GM12878 (cell line): ENCODE measurements at regions not wholly inside any gene's neighbourhood (a gene's known extent, or its start where the extent isn't known, plus 50 kb on each side); places are given as distances from the start of the nearest gene placed in this dataset.

Source experiments
- ATAC-seq: fragments of 200-7000 bp; cut with Tn5 transposase; 3 replicates; pipeline ENCODE4 v1.9.1; 2020; ENCODE audit warnings: mild to moderate bottlenecking, moderate library complexity
- BruUV-seq: library from RNA; stranded (reverse); fragments of 400-500 nt; replicated peaks from 2 replicates; lab custom pipeline; 2021; lab: Mats Ljungman, UMichigan
- CTCF ChIA-PET: fragments of 300-600 bp; sonication (Branson Sonifier 250); formaldehyde crosslinking; extraction: SDS; loops from one replicate; lab custom pipeline; 2021; ENCODE audit warnings: inconsistent platforms; lab: Yijun Ruan, JAX
- POLR2A ChIA-PET: fragments of 350-600 bp; formaldehyde crosslinking; extraction: SDS; loops from one replicate; lab custom pipeline; 2021; ENCODE audit warnings: inconsistent platforms; lab: Charles Lee
- RAD21 ChIA-PET: fragments of 300-600 bp; sonication (Branson Sonifier 250); formaldehyde crosslinking; loops from one replicate; lab custom pipeline; 2023; ENCODE audit warnings: antibody characterized with exemption; ENCODE audit not compliant: unreplicated experiment; lab: Charles Lee
- SMC1A ChIA-PET: fragments of 300-600 bp; sonication (Branson Sonifier 250); formaldehyde crosslinking; loops from one replicate; lab custom pipeline; 2023; ENCODE audit not compliant: unreplicated experiment, uncharacterized antibody; lab: Charles Lee
- DNase-seq: peaks from one replicate; pipeline ENCODE4 v3.0.0-alpha.2; 2011; ENCODE audit warnings: low read depth, low spot score
- FAIRE-seq: peaks from 3 replicates; lab custom pipeline; 2011; peaks lifted over from hg19 to GRCh38; lab: Jason Lieb, UNC
- H2AFZ ChIP-seq: 2 replicates; pipeline ENCODE4 v1.6.0; 2011; ENCODE audit warnings: low read depth, low read length, control low read depth; ENCODE audit not compliant: control insufficient read depth
- H3K27ac ChIP-seq: 2 replicates; pipeline ENCODE4 v1.5.1; 2011; ENCODE audit warnings: control low read depth; ENCODE audit not compliant: control insufficient read depth, insufficient read depth
- H3K27me3 ChIP-seq, 2 experiments: replicated peaks in 1 of 2; 2 replicates each; pipeline versions ENCODE4 v1.6.0 to v1.6.1; 2011; ENCODE audit warnings: low read length in 1 of 2; ENCODE audit not compliant: control insufficient read depth in 2 of 2, insufficient read depth in 2 of 2
- H3K36me3 ChIP-seq, 2 experiments: 2 replicates each; pipeline ENCODE4 v1.5.1; 2011; ENCODE audit warnings: low read length in 1 of 2; ENCODE audit not compliant: control insufficient read depth in 2 of 2, insufficient read depth in 2 of 2
- H3K4me1 ChIP-seq: 2 replicates; pipeline ENCODE4 v1.6.1; 2011; ENCODE audit warnings: mild to moderate bottlenecking, low read length, moderate library complexity, mixed read lengths; ENCODE audit not compliant: control insufficient read depth, insufficient read depth
- H3K4me2 ChIP-seq: 2 replicates; pipeline ENCODE4 v1.6.0; 2011; ENCODE audit warnings: control low read depth; ENCODE audit not compliant: control insufficient read depth, insufficient read depth
- H3K4me3 ChIP-seq: fragments of 200-600 bp; sonication (generic); 2 replicates; pipeline ENCODE4 v1.5.1; 2016
- H3K79me2 ChIP-seq: 2 replicates; pipeline ENCODE4 v1.6.0; 2011; ENCODE audit warnings: low read length; ENCODE audit not compliant: control insufficient read depth, insufficient read depth
- H3K9ac ChIP-seq: 2 replicates; pipeline ENCODE4 v1.8.0; 2011; ENCODE audit warnings: low read length, control low read depth, mixed read lengths; ENCODE audit not compliant: control insufficient read depth, insufficient read depth
- H3K9me3 ChIP-seq: replicated peaks from 3 replicates; pipeline ENCODE4 v1.5.1; 2011; ENCODE audit warnings: mild to moderate bottlenecking, low read length; ENCODE audit not compliant: control insufficient read depth, insufficient read depth
- H4K20me1 ChIP-seq: 2 replicates; pipeline ENCODE4 v1.6.0; 2011; ENCODE audit not compliant: control insufficient read depth, insufficient read depth
- MTA3 ChIP-seq: IDR thresholded peaks from 2 replicates; pipeline ENCODE4 v1.6.1; 2012; ENCODE audit warnings: low read length, inconsistent platforms, borderline replicate concordance
- NFXL1 ChIP-seq: fragments of 450-650 bp; IDR thresholded peaks from 2 replicates; pipeline ENCODE4 v1.6.1; 2017; ENCODE audit warnings: antibody characterized with exemption, mild to moderate bottlenecking, borderline replicate concordance
- SMAD1 ChIP-seq: fragments of 450-650 bp; IDR thresholded peaks from 2 replicates; pipeline ENCODE4 v1.6.1; 2018; ENCODE audit warnings: mild to moderate bottlenecking, low read depth; ENCODE audit not compliant: partially characterized antibody
- SPI1 ChIP-seq: IDR thresholded peaks from 2 replicates; pipeline ENCODE4 v1.6.1; 2011; ENCODE audit warnings: low read depth, mild to moderate bottlenecking, low read length, moderate library complexity, borderline replicate concordance; ENCODE audit not compliant: insufficient read depth
- ZBTB33 ChIP-seq: fragments of 450-650 bp; IDR thresholded peaks from 2 replicates; pipeline ENCODE4 v1.6.1; 2017; ENCODE audit warnings: mild to moderate bottlenecking
- ZNF274 ChIP-seq: IDR thresholded peaks from one replicate; pipeline ENCODE4 v1.8.0; 2011; ENCODE audit not compliant: insufficient read length, insufficient read depth
- ZNF687 ChIP-seq: fragments of 450-650 bp; IDR thresholded peaks from 2 replicates; pipeline ENCODE4 v1.6.1; 2017; ENCODE audit warnings: mild to moderate bottlenecking, moderate library complexity
- WGBS: methylation state at CpG from one replicate; pipeline ENCODE4 v1.1.6; 2016; ENCODE audit warnings: low lambda C conversion rate; ENCODE audit not compliant: insufficient replicate concordance, insufficient coverage; ENCODE audit errors: missing lambda C conversion rate; 5-methylcytosine and 5-hydroxymethylcytosine counted together
- in situ Hi-C: fragments of 300-500 bp; cut with MboI; formaldehyde crosslinking; loops from 9 replicates; pipeline ENCODE4 v1.14.3; 2018; ENCODE audit warnings: mixed read lengths
- intact Hi-C: fragments of 100-400 bp; cut with micrococcal nuclease; formaldehyde crosslinking; loops from one replicate; pipeline ENCODE4 v1.14.2; 2022; ENCODE audit not compliant: unreplicated experiment
- TF ChIP-seq, protein P1 (sequence below): fragments of 450-650 bp; IDR thresholded peaks from 2 replicates; pipeline ENCODE4 v1.6.1; 2016; ENCODE audit warnings: mild to moderate bottlenecking, moderate library complexity, borderline replicate concordance
- TF ChIP-seq, protein P2 (sequence below): fragments of 450-650 bp; IDR thresholded peaks from 2 replicates; pipeline ENCODE4 v1.6.1; 2017; ENCODE audit warnings: mild to moderate bottlenecking, moderate library complexity

- Histone ChIP-seq H3K79me2 (no peaks in the 10 kb centered on the region), H3K4me2 (no peak overlapping the region), H3K27ac (no peak overlapping the region), H3K36me3 (no peaks in the 10 kb centered on the region), H3K4me1 (no peaks in the 10 kb centered on the region), H3K4me3 (no peak overlapping the region), H4K20me1 (no peaks in the 10 kb centered on the region), H2AFZ (no peak overlapping the region)
- ATAC-seq (no peak), FAIRE-seq (no peak)
- SMC1A ChIA-PET, result no interaction called here
- 0% methylated on average over 3 of the region's 3 CpGs for WGBS
- POLR2A ChIA-PET, result no interaction called here
- no TSS peak for BruUV-seq
- in situ Hi-C loops, result no loop called here
- TF ChIP-seq, protein P1, sequence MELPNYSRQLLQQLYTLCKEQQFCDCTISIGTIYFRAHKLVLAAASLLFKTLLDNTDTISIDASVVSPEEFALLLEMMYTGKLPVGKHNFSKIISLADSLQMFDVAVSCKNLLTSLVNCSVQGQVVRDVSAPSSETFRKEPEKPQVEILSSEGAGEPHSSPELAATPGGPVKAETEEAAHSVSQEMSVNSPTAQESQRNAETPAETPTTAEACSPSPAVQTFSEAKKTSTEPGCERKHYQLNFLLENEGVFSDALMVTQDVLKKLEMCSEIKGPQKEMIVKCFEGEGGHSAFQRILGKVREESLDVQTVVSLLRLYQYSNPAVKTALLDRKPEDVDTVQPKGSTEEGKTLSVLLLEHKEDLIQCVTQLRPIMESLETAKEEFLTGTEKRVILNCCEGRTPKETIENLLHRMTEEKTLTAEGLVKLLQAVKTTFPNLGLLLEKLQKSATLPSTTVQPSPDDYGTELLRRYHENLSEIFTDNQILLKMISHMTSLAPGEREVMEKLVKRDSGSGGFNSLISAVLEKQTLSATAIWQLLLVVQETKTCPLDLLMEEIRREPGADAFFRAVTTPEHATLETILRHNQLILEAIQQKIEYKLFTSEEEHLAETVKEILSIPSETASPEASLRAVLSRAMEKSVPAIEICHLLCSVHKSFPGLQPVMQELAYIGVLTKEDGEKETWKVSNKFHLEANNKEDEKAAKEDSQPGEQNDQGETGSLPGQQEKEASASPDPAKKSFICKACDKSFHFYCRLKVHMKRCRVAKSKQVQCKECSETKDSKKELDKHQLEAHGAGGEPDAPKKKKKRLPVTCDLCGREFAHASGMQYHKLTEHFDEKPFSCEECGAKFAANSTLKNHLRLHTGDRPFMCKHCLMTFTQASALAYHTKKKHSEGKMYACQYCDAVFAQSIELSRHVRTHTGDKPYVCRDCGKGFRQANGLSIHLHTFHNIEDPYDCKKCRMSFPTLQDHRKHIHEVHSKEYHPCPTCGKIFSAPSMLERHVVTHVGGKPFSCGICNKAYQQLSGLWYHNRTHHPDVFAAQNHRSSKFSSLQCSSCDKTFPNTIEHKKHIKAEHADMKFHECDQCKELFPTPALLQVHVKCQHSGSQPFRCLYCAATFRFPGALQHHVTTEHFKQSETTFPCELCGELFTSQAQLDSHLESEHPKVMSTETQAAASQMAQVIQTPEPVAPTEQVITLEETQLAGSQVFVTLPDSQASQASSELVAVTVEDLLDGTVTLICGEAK, result no peak
- no peak for TF ChIP-seq SMAD1
- no peak for TF ChIP-seq ZNF687
- TF ChIP-seq MTA3, result no peak
- TF ChIP-seq, protein P2, sequence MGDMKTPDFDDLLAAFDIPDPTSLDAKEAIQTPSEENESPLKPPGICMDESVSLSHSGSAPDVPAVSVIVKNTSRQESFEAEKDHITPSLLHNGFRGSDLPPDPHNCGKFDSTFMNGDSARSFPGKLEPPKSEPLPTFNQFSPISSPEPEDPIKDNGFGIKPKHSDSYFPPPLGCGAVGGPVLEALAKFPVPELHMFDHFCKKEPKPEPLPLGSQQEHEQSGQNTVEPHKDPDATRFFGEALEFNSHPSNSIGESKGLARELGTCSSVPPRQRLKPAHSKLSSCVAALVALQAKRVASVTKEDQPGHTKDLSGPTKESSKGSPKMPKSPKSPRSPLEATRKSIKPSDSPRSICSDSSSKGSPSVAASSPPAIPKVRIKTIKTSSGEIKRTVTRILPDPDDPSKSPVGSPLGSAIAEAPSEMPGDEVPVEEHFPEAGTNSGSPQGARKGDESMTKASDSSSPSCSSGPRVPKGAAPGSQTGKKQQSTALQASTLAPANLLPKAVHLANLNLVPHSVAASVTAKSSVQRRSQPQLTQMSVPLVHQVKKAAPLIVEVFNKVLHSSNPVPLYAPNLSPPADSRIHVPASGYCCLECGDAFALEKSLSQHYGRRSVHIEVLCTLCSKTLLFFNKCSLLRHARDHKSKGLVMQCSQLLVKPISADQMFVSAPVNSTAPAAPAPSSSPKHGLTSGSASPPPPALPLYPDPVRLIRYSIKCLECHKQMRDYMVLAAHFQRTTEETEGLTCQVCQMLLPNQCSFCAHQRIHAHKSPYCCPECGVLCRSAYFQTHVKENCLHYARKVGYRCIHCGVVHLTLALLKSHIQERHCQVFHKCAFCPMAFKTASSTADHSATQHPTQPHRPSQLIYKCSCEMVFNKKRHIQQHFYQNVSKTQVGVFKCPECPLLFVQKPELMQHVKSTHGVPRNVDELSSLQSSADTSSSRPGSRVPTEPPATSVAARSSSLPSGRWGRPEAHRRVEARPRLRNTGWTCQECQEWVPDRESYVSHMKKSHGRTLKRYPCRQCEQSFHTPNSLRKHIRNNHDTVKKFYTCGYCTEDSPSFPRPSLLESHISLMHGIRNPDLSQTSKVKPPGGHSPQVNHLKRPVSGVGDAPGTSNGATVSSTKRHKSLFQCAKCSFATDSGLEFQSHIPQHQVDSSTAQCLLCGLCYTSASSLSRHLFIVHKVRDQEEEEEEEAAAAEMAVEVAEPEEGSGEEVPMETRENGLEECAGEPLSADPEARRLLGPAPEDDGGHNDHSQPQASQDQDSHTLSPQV, result no peak
- no peak for TF ChIP-seq ZNF274
- no peak for TF ChIP-seq SPI1
- TF ChIP-seq NFXL1, result no peak
- TF ChIP-seq ZBTB33, result no peak
- TF ChIP-seq, all 136 proteins: peak for 0
- ChIA-PET RAD21 (no interaction called here), CTCF (no interaction called here)
- no peak for DNase-seq
- Histone ChIP-seq H3K9me3 (no peaks in the 10 kb centered on the region), H3K9ac (no peak overlapping the region), H3K27me3 (no peaks in the 10 kb centered on the region)
- intact Hi-C loops, result no loop called here
Observed at GRCh38 chr5:156188016-156188415, 138.9 kb upstream of the SGCD start.
